Keratinocyte (primary cell): ENCODE measurements at regions not wholly inside any gene's neighbourhood (a gene's known extent, or its start where the extent isn't known, plus 50 kb on each side); places are given as distances from the start of the nearest gene placed in this dataset.

Source experiments
- DNase-seq: peaks from one replicate; pipeline ENCODE4 v3.0.0-alpha.2; 2011; ENCODE audit warnings: low read depth, missing footprints, low spot score
- FAIRE-seq: peaks from 2 replicates; lab custom pipeline; 2011; peaks lifted over from hg19 to GRCh38; lab: Jason Lieb, UNC
- H2AFZ ChIP-seq: 2 replicates; pipeline ENCODE4 v1.6.0; 2012; ENCODE audit warnings: low read length, control low read depth, inconsistent platforms; ENCODE audit not compliant: control insufficient read depth
- H3K27ac ChIP-seq: 2 replicates; pipeline ENCODE4 v1.5.1; 2011; ENCODE audit warnings: low read length; ENCODE audit not compliant: control insufficient read depth, insufficient read depth
- H3K27me3 ChIP-seq: 3 replicates; pipeline ENCODE4 v1.6.0; 2011; ENCODE audit warnings: low read length; ENCODE audit not compliant: control insufficient read depth, insufficient read depth; ENCODE audit errors: extremely low read depth
- H3K36me3 ChIP-seq, 2 experiments: 2 replicates in 1 of 2; 3 replicates in 1 of 2; pipeline ENCODE4 v1.5.1; 2011; ENCODE audit warnings: low read length in 2 of 2, mild to moderate bottlenecking in 1 of 2; ENCODE audit not compliant: control insufficient read depth in 2 of 2, insufficient read depth in 2 of 2; ENCODE audit errors: extremely low read depth in 1 of 2
- H3K4me1 ChIP-seq: 3 replicates; pipeline ENCODE4 v1.5.1; 2011; ENCODE audit warnings: low read length; ENCODE audit not compliant: control insufficient read depth, insufficient read depth; ENCODE audit errors: extremely low read depth
- H3K4me2 ChIP-seq: 3 replicates; pipeline ENCODE4 v1.6.0; 2011; ENCODE audit warnings: low read depth, low read length; ENCODE audit not compliant: control insufficient read depth, insufficient read depth; ENCODE audit errors: extremely low read depth
- H3K4me3 ChIP-seq, 3 experiments: fragments of 200-600 bp in 1 of 3; sonication (generic) in 1 of 3; 2 replicates in 2 of 3; 3 replicates in 1 of 3; pipeline ENCODE4 v1.5.1; 2011 to 2016; ENCODE audit warnings: low read length in 3 of 3, mild to moderate bottlenecking in 3 of 3, control low read depth in 2 of 3, inconsistent platforms in 1 of 3, low read depth in 1 of 3, mixed read lengths in 1 of 3, mixed run types in 1 of 3, moderate library complexity in 1 of 3; ENCODE audit not compliant: control insufficient read depth in 2 of 3, insufficient read depth in 2 of 3; ENCODE audit errors: extremely low read depth in 1 of 3
- H3K79me2 ChIP-seq: 2 replicates; pipeline ENCODE4 v1.6.0; 2012; ENCODE audit warnings: low read length; ENCODE audit not compliant: control insufficient read depth, insufficient read depth
- H3K9ac ChIP-seq: 3 replicates; pipeline ENCODE4 v1.6.0; 2011; ENCODE audit warnings: low read length; ENCODE audit not compliant: control insufficient read depth, insufficient read depth; ENCODE audit errors: extremely low read depth
- H3K9me1 ChIP-seq: 3 replicates; pipeline ENCODE4 v1.6.0; 2011; ENCODE audit warnings: low read length; ENCODE audit not compliant: control insufficient read depth, insufficient read depth; ENCODE audit errors: extremely low read depth
- H3K9me3 ChIP-seq: 2 replicates; pipeline ENCODE4 v1.5.1; 2012; ENCODE audit warnings: low read depth, low read length; ENCODE audit not compliant: control insufficient read depth
- H4K20me1 ChIP-seq: 3 replicates; pipeline ENCODE4 v1.6.0; 2011; ENCODE audit warnings: low read length; ENCODE audit not compliant: control insufficient read depth, insufficient read depth; ENCODE audit errors: extremely low read depth
- EZH2 ChIP-seq: IDR thresholded peaks from one replicate; pipeline ENCODE4 v1.6.1; 2012; ENCODE audit warnings: inconsistent platforms, mild to moderate bottlenecking, low read length, moderate library complexity
- dilution Hi-C: fragments of 300-500 bp; cut with MboI; formaldehyde crosslinking; loops from one replicate; pipeline ENCODE4 v1.7.0; 2020; ENCODE audit warnings: low sequenced_read_pairs; ENCODE audit not compliant: extremely low pct_ligation_motif_present
- TF ChIP-seq, protein P1 (sequence below), 3 experiments: IDR thresholded peaks in 1 of 3; conservative IDR thresholded peaks in 1 of 3; optimal IDR thresholded peaks in 1 of 3; 2 replicates in 2 of 3; 3 replicates in 1 of 3; pipeline versions ENCODE3 to v1.5.1; 2011; ENCODE audit warnings: low read length in 3 of 3, mild to moderate bottlenecking in 3 of 3, moderate library complexity in 2 of 3, control low read depth in 1 of 3, inconsistent platforms in 1 of 3; ENCODE audit not compliant: insufficient read depth in 2 of 3; ENCODE audit errors: extremely low read depth in 1 of 3

DNA sequence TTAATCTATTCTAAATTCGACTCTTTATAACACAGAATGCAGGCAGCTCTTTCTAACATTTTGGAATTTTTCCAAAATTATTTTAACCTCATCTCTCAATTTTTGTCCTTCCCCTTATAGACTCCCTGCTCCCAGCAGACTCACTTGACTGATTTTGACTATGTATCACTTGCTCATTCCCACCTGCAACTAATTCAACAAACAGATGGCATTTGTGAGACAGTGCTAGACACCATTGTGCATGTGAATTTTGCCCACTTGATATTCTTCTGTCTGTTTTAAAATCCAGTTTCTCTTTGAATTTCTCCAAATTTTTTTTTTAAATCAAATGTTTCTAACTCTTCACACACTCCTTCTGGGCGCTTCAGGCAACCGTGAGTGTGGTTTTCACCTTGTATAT, 1534.0 kb downstream of the PCDH7 start:
- dilution Hi-C loops: no loop called here
- Histone ChIP-seq H3K9ac (no peak overlapping the region), H3K9me1 (no peaks in the 10 kb centered on the region), H2AFZ (no peak overlapping the region), H4K20me1 (no peaks in the 10 kb centered on the region), H3K36me3 (no peaks in the 10 kb centered on the region), H3K27me3 (no peaks in the 10 kb centered on the region), H3K79me2 (no peaks in the 10 kb centered on the region), H3K27ac (no peak overlapping the region), H3K4me1 (no peaks in the 10 kb centered on the region), H3K4me2 (no peak overlapping the region), H3K4me3 (no peak overlapping the region), H3K9me3 (no peaks in the 10 kb centered on the region)
- FAIRE-seq: no peak
- TF ChIP-seq EZH2: no peak
- TF ChIP-seq, protein P1, sequence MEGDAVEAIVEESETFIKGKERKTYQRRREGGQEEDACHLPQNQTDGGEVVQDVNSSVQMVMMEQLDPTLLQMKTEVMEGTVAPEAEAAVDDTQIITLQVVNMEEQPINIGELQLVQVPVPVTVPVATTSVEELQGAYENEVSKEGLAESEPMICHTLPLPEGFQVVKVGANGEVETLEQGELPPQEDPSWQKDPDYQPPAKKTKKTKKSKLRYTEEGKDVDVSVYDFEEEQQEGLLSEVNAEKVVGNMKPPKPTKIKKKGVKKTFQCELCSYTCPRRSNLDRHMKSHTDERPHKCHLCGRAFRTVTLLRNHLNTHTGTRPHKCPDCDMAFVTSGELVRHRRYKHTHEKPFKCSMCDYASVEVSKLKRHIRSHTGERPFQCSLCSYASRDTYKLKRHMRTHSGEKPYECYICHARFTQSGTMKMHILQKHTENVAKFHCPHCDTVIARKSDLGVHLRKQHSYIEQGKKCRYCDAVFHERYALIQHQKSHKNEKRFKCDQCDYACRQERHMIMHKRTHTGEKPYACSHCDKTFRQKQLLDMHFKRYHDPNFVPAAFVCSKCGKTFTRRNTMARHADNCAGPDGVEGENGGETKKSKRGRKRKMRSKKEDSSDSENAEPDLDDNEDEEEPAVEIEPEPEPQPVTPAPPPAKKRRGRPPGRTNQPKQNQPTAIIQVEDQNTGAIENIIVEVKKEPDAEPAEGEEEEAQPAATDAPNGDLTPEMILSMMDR (optimal IDR thresholded peaks at IDR 0.05 in 1 of 3, IDR thresholded peaks at IDR 0.05 in 1 of 3, conservative IDR thresholded peaks at IDR 0.05 in 1 of 3; ENCODE audit: extremely low read depth in 1 of 3, insufficient read depth in 2 of 3, low read length in 3 of 3): no peak
- no peak for DNase-seq

DNA sequence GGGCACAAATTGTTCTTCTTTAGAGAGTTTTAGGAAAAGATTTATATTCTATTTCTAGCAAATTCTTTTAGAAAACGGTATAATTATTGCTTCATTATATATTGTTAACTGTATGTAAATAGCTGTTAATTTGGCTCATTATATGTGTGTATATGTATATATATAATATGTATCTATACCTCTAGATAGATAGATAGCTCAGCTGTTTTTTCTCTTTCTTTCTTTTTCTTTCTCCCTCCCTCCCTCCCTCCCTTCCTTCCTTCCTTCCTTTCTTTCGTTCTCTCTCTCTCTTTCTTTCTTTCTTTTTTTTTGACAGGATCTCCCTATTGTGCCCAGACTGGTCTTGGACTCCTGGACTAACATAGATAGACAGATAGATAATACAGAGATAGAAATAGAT, 1538.8 kb downstream of the PCDH7 start:
- dilution Hi-C loops: no loop called here
- H3K4me3 ChIP-seq: no peak overlapping the region

More for the DNA sequence above, 1538.8 kb downstream of the PCDH7 start:
- no peaks in the 10 kb centered on the region for H3K9me1 ChIP-seq
- no peaks in the 10 kb centered on the region for H3K4me1 ChIP-seq
- TF ChIP-seq, protein P1 (optimal IDR thresholded peaks at IDR 0.05 in 1 of 3, IDR thresholded peaks at IDR 0.05 in 1 of 3, conservative IDR thresholded peaks at IDR 0.05 in 1 of 3; ENCODE audit: extremely low read depth in 1 of 3, insufficient read depth in 2 of 3, low read length in 3 of 3): no peak
- no peak for TF ChIP-seq EZH2
- no peaks in the 10 kb centered on the region for H3K9me3 ChIP-seq
- no peak for DNase-seq
- no peak overlapping the region for H3K9ac ChIP-seq
- H3K4me2 ChIP-seq: no peak overlapping the region
- no peak for FAIRE-seq
- H3K27me3 ChIP-seq: no peaks in the 10 kb centered on the region
- no peak overlapping the region for H3K27ac ChIP-seq
- H4K20me1 ChIP-seq: no peaks in the 10 kb centered on the region
- H3K79me2 ChIP-seq: no peaks in the 10 kb centered on the region
- no peak overlapping the region for H2AFZ ChIP-seq
- H3K36me3 ChIP-seq: no peaks in the 10 kb centered on the region
